ENCODE measurements at regions not wholly inside any gene's neighbourhood (a gene's known extent, or its start where the extent isn't known, plus 50 kb on each side); places are given as distances from the start of the nearest gene placed in this dataset.

- no peak for DNase-seq
Observed at GRCh38 chr1:182118851-182119250, 57.3 kb upstream of the ZNF648 start.

GRCh38 chr1:182114627-182115023 is 53.1 kb upstream of the ZNF648 start:
- DNase-seq = no peak

- DNase-seq = no peak
Observed at GRCh38 chr1:182113879-182114626, 52.5 kb upstream of the ZNF648 start.

- peak; percentile 93 for DNase-seq
Observed at GRCh38 chr1:182111496-182111895, 50.0 kb upstream of the ZNF648 start.

All from NCI-H69 (cell line).